Activated CD4-positive, alpha-beta T cell treated with anti-CD3 and anti-CD28 coated beads, Interleukin-2, amount 10 ng/mL, durations not matched to agents 24 days and 14 days (primary cell): ENCODE measurements at regions not wholly inside any gene's neighbourhood (a gene's known extent, or its start where the extent isn't known, plus 50 kb on each side); places are given as distances from the start of the nearest gene placed in this dataset.

Experiments
- DNase-seq: peaks from one replicate; pipeline ENCODE4 v3.0.0; 2022
- H3K27ac Mint-ChIP-seq: one replicate; pipeline ENCODE4 v1.8.0; 2022; ENCODE audit warnings: mild to moderate bottlenecking, mixed read lengths
- H3K27me3 Mint-ChIP-seq: one replicate; pipeline ENCODE4 v1.8.0; 2022; ENCODE audit warnings: mixed read lengths
- H3K36me3 Mint-ChIP-seq: one replicate; pipeline ENCODE4 v1.8.0; 2022; ENCODE audit warnings: low read depth, mild to moderate bottlenecking, mixed read lengths
- H3K4me1 Mint-ChIP-seq: one replicate; pipeline ENCODE4 v1.8.0; 2021; ENCODE audit warnings: mixed read lengths
- H3K4me3 Mint-ChIP-seq: one replicate; pipeline ENCODE4 v1.8.0; 2022; ENCODE audit warnings: mild to moderate bottlenecking, moderate library complexity, mixed read lengths
- H3K9me3 Mint-ChIP-seq: one replicate; pipeline ENCODE4 v1.8.0; 2021; ENCODE audit warnings: mixed read lengths
- intact Hi-C: fragments of 100-400 bp; cut with micrococcal nuclease; formaldehyde crosslinking; loops from one replicate; pipeline ENCODE4 v1.15.1; 2023

DNA sequence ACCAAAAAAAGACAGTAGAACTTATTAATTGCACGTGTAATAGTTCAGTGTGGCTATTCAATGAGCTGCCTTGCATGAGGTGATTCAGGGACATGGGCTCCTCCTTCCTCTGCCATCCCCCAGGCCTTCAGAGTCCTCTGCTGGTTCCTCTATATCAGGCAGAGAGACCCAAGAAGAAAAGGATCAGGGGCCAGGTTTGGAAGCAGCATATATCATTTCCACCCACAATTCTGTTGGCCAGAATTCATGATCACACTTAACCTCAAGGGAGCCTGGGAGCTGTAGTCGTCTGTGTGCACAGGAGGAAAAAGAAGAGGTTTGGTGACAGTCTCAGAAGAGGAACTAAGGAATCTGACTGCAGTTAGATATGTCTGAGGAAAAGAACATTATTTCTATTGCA lies 114.0 kb upstream of the GLS start:
- intact Hi-C loops: no loop called here
- no peaks in the 10 kb centered on the region for H3K27me3 Mint-ChIP-seq
- H3K4me3 Mint-ChIP-seq: no peak overlapping the region
- no peaks in the 10 kb centered on the region for H3K9me3 Mint-ChIP-seq
- no peak overlapping the region for H3K27ac Mint-ChIP-seq
- peak; percentile 47 for DNase-seq
- no peaks in the 10 kb centered on the region for H3K36me3 Mint-ChIP-seq
- H3K4me1 Mint-ChIP-seq: peaks cover 36% of the 10 kb centered on the region

DNA sequence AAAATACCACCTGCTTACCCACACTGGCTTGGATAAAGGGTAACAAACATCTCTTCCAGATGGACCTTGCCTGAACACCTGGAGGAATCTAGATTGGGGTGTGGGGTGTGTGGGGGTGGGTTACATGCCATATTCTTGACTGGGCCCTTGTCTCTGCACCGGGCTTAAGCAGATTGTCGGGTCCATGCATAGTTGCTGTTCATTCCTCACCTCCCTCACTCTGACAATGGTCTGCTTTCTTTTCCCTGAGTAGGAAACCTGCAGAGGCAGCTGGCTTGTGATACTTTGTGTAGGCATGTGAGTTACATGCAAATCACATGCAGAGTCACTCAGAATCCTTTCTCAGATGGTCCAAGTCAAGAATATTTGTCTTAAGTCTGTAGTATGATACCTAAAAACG lies 112.8 kb upstream of the GLS start:
- no peaks in the 10 kb centered on the region for H3K27me3 Mint-ChIP-seq
- peak; percentile 55 for DNase-seq
- H3K36me3 Mint-ChIP-seq: no peaks in the 10 kb centered on the region
- no peaks in the 10 kb centered on the region for H3K9me3 Mint-ChIP-seq
- H3K4me1 Mint-ChIP-seq: peaks cover 31% of the 10 kb centered on the region
- H3K4me3 Mint-ChIP-seq: no peak overlapping the region
- no peak overlapping the region for H3K27ac Mint-ChIP-seq
- intact Hi-C loops: no loop called here

- Mint-ChIP-seq H3K27me3 (no peaks in the 10 kb centered on the region), H3K27ac (no peak overlapping the region), H3K4me1 (peaks cover 25% of the 10 kb centered on the region), H3K36me3 (no peaks in the 10 kb centered on the region), H3K4me3 (no peak overlapping the region), H3K9me3 (peaks cover 4% of the 10 kb centered on the region)
- intact Hi-C loops: no loop called here
- no peak for DNase-seq
These were observed 111.4 kb upstream of the GLS start for GRCh38 chr2:190769258-190769657.

DNA sequence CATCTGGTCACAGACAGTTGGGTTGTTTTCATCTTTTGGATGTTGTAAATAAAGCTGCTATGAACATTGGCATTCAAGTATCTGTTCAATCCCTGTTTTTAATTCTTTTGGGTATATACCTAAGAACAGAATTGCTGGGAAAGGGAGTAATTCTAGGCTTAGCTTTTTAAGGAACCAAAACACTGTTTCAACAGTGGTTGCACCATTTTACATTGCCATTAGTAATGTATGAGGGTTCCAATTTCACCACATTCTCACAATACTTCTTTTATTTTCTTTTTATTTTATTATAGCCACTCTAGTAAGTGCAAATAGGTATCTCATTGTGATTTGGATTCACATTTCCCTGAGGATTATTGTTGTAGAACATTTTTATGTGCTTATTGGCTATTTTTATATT lies 108.9 kb upstream of the GLS start:
- no peak overlapping the region for H3K27ac Mint-ChIP-seq
- no peak overlapping the region for H3K4me3 Mint-ChIP-seq
- H3K4me1 Mint-ChIP-seq: peaks cover 8% of the 10 kb centered on the region
- H3K27me3 Mint-ChIP-seq: no peaks in the 10 kb centered on the region
- DNase-seq: no peak
- H3K9me3 Mint-ChIP-seq: peaks cover 8% of the 10 kb centered on the region
- intact Hi-C loops: no loop called here
- no peaks in the 10 kb centered on the region for H3K36me3 Mint-ChIP-seq

DNA sequence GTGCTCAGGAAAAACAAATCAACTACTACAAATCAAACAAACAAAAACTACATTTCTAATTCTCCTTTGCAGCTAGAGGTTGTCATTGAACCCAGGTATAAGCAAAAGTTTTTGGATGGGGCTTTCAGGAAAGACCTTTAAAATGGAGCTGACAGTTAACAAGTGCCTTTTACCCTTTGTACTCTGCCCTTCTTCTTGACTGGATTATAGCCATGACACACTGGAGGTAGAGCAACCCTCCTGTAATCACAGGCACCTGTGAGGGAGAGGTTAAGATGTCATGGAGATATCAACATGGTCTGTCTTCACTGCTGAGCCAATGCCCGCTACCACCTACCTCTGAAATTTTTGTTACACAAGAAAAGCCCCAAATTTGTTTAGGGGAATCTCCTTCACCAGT lies 100.0 kb upstream of the GLS start:
- Mint-ChIP-seq H3K36me3 (no peaks in the 10 kb centered on the region), H3K4me1 (peaks cover 31% of the 10 kb centered on the region), H3K27me3 (no peaks in the 10 kb centered on the region), H3K27ac (no peak overlapping the region), H3K9me3 (peaks cover 4% of the 10 kb centered on the region), H3K4me3 (no peak overlapping the region)
- intact Hi-C loops: loop anchor here (5.0 kb wide), 1 partner anchor 372 kb away; the partner anchor contains the start of gene STAT4
- no peak for DNase-seq

GRCh38 chr2:190781604-190782198 lies 98.9 kb upstream of the GLS start:
- no peak overlapping the region for H3K27ac Mint-ChIP-seq
- H3K4me3 Mint-ChIP-seq: no peak overlapping the region
- H3K4me1 Mint-ChIP-seq: peaks cover 38% of the 10 kb centered on the region

DNA sequence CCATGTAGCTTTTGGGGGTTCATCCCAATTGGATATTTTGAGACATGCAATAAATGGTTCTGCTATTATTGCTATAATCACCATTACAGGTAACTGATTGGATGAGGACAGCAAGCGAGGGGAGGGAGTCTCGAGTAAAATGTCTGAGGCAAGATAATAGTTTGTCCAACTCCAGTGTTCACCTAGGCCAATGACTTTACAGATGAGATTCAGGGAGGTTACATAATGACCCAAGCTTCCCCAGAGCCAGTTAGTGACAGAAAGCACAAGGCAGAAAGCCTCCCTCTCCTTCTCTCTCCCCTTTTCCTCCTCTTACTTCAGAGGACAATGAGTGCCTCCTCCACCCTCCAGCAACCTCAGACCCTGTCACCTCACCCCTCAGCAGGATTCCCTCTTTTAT lies 98.4 kb upstream of the GLS start:
- no peak for DNase-seq
- Mint-ChIP-seq H3K27me3 (no peaks in the 10 kb centered on the region), H3K4me3 (no peak overlapping the region), H3K36me3 (no peaks in the 10 kb centered on the region), H3K4me1 (peaks cover 38% of the 10 kb centered on the region), H3K27ac (peak overlapping the region; percentile 44), H3K9me3 (no peaks in the 10 kb centered on the region)
- intact Hi-C loops: loop anchor here (2.0 to 5.0 kb wide), 2 partner anchors 101 to 370 kb away; partner anchors contain the start of gene STAT4

More at GRCh38 chr2:190781604-190782198, 98.9 kb upstream of the GLS start:
- DNase-seq: peak; percentile 85
- Mint-ChIP-seq H3K27me3 (no peaks in the 10 kb centered on the region), H3K36me3 (no peaks in the 10 kb centered on the region), H3K9me3 (no peaks in the 10 kb centered on the region)
- intact Hi-C loops: loop anchor here (1.0 to 5.0 kb wide), 4 partner anchors 23 to 371 kb away; partner anchors contain the start of gene STAT4

DNA sequence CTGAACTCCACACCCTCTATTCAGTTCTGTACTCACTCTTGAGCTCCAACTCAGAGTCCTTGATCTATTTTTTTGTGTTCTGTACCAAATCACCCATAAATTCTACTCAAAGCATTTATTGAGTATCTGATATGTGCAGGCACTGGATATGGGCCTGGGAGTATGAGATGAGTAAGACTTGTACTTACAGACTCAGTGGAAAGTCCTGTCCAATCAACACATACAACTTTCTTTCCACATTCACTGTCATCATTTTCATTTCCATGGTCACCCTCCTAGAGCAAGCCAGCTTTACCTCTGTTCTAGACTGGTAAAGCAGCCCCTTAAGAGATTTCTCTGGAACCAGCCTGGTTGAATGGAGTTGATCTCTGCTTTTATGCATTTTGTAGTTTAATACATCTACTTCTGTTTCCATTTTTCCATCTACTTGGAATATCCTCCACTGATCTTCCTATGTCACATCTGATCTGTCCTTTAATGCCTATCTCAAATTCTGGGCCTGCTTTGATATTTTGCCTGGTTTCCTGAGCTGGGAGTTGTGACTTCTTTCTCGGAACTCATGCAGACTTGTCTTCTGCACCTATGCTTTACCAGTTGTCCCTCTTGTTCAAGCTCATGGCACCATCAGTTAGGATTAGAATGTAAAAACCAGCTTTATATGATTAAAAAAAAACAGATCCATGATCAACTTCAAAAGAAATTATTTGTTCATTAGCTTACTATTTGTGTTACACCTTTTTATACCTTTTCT lies 96.9 kb upstream of the GLS start:
- no peak overlapping the region for H3K4me3 Mint-ChIP-seq
- intact Hi-C loops: loop anchor here (2.0 to 5.0 kb wide), 2 partner anchors 99 to 369 kb away; partner anchors contain the start of gene STAT4
- H3K27me3 Mint-ChIP-seq: no peaks in the 10 kb centered on the region
- H3K4me1 Mint-ChIP-seq: peaks cover 46% of the 10 kb centered on the region
- H3K27ac Mint-ChIP-seq: peak overlapping the region; percentile 2
- no peaks in the 10 kb centered on the region for H3K9me3 Mint-ChIP-seq
- DNase-seq: no peak
- no peaks in the 10 kb centered on the region for H3K36me3 Mint-ChIP-seq

GRCh38 chr2:190785334-190785733 lies 95.3 kb upstream of the GLS start:
- Mint-ChIP-seq H3K27me3 (no peaks in the 10 kb centered on the region), H3K4me1 (peaks cover 50% of the 10 kb centered on the region), H3K9me3 (no peaks in the 10 kb centered on the region), H3K36me3 (no peaks in the 10 kb centered on the region), H3K4me3 (no peak overlapping the region), H3K27ac (no peak overlapping the region)
- intact Hi-C loops: loop anchor here (1.0 kb wide), 1 partner anchor 8 kb away; no protein-coding TSS in a partner anchor
- DNase-seq: no peak

DNA sequence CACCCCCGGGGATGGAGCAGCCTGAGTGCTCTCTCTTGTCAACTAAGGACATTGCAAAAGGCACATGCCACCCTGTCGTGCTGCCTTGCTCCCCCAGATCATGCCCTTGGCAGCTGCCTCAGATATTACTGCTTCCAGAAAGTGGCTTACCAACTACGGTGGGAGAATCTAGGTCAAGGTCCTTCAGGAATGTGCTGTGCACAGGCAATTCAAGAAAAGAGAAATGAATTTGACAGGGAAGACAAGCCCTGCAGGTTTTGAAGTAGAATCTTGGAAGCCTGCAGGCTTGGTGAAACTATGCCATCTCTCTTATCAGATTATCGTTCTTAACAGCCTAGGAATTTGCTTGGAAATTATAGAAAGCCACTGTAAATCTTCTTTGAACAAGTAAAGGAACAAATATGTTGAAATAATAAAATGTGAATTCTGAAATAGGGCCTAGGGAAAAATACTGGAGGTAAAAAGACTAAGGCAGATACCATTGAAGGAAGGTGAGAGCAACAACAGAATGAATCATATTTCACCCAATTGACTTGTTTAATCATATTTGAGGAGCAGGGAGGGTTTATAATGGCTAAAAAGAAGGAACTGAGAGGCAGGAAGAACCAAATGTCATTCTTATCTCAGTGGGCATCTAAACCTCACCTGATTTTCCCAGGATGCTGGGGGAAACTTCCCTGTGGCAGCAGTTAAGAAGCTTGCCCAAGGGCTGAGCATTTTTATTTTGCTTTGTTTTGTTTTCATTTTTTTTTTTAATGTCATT lies 94.0 kb upstream of the GLS start:
- H3K9me3 Mint-ChIP-seq: no peaks in the 10 kb centered on the region
- no peak overlapping the region for H3K4me3 Mint-ChIP-seq
- H3K27me3 Mint-ChIP-seq: no peaks in the 10 kb centered on the region
- H3K4me1 Mint-ChIP-seq: peaks cover 53% of the 10 kb centered on the region
- no peak overlapping the region for H3K27ac Mint-ChIP-seq
- no peak for DNase-seq
- intact Hi-C loops: no loop called here
- no peaks in the 10 kb centered on the region for H3K36me3 Mint-ChIP-seq

- peaks cover 58% of the 10 kb centered on the region for H3K4me1 Mint-ChIP-seq
- no peak overlapping the region for H3K4me3 Mint-ChIP-seq
- no peaks in the 10 kb centered on the region for H3K36me3 Mint-ChIP-seq
- H3K9me3 Mint-ChIP-seq: no peaks in the 10 kb centered on the region
- no peak for DNase-seq
- no peaks in the 10 kb centered on the region for H3K27me3 Mint-ChIP-seq
- intact Hi-C loops: no loop called here
- H3K27ac Mint-ChIP-seq: no peak overlapping the region
These were observed 92.8 kb upstream of the GLS start for GRCh38 chr2:190787743-190788235.

- H3K27ac Mint-ChIP-seq: no peak overlapping the region
- no peaks in the 10 kb centered on the region for H3K27me3 Mint-ChIP-seq
- H3K36me3 Mint-ChIP-seq: peaks cover 2% of the 10 kb centered on the region
- peaks cover 61% of the 10 kb centered on the region for H3K4me1 Mint-ChIP-seq
- no peak for DNase-seq
- no peak overlapping the region for H3K4me3 Mint-ChIP-seq
- intact Hi-C loops: loop anchor here (5.0 kb wide), 3 partner anchors 123 to 233 kb away; no protein-coding TSS in a partner anchor
- H3K9me3 Mint-ChIP-seq: peaks cover 3% of the 10 kb centered on the region
These were observed 91.3 kb upstream of the GLS start for GRCh38 chr2:190789074-190790004.
